CD4-positive, alpha-beta T cell (primary cell): ENCODE measurements at regions not wholly inside any gene's neighbourhood (a gene's known extent, or its start where the extent isn't known, plus 50 kb on each side); places are given as distances from the start of the nearest gene placed in this dataset.
"Not testable (repeated sequence)": the region's sequence is repeated elsewhere in the genome, so short reads cannot be mapped to it uniquely, and the experiment has no call there.

Experiments used
- ATAC-seq: fragments of 200-7000 bp; cut with Tn5 transposase; one replicate; pipeline ENCODE4 v1.10.0; 2022; ENCODE audit warnings: mild to moderate bottlenecking; ENCODE audit not compliant: poor library complexity
- CTCF ChIA-PET: fragments of 350-600 bp; sonication (Branson Sonifier 250); formaldehyde crosslinking; loops from one replicate; lab custom pipeline; 2021; ENCODE audit warnings: antibody characterized with exemption, inconsistent platforms; lab: Charles Lee
- POLR2A ChIA-PET: fragments of 350-600 bp; sonication (Branson Sonifier 250); formaldehyde crosslinking; loops from one replicate; lab custom pipeline; 2021; ENCODE audit warnings: antibody characterized with exemption, inconsistent platforms; lab: Charles Lee
- DNase-seq, 14 experiments: peaks; one replicate each; pipeline ENCODE4 v3.0.0-alpha.2; 2013 to 2020; ENCODE audit warnings: mixed read lengths in 2 of 14
- H3K27ac ChIP-seq, 2 donors: one replicate each; pipeline versions ENCODE4 v1.5.1 to v1.7.0; 2013; ENCODE audit warnings: low read length in 2 of 2, low read depth in 1 of 2, mild to moderate bottlenecking in 1 of 2
- H3K27me3 ChIP-seq, 2 experiments: 1 replicate in 1 of 2; 2 replicates in 1 of 2; pipeline versions ENCODE4 v1.6.1 to v1.7.0; 2013; ENCODE audit warnings: low read length in 2 of 2, control low read depth in 1 of 2, mild to moderate bottlenecking in 1 of 2, moderate library complexity in 1 of 2; ENCODE audit not compliant: insufficient read depth in 2 of 2, control insufficient read depth in 1 of 2
- H3K36me3 ChIP-seq: one replicate; pipeline ENCODE4 v1.6.1; 2013; ENCODE audit warnings: low read length, control low read depth; ENCODE audit not compliant: insufficient read depth
- H3K4me1 ChIP-seq: one replicate; pipeline ENCODE4 v1.6.1; 2013; ENCODE audit warnings: low read length, control low read depth; ENCODE audit not compliant: insufficient read depth
- H3K4me3 ChIP-seq: one replicate; pipeline ENCODE4 v1.5.1; 2013; ENCODE audit warnings: mild to moderate bottlenecking, low read length, moderate library complexity
- H3K9me3 ChIP-seq, 2 experiments: 1 replicate in 1 of 2; 2 replicates in 1 of 2; pipeline versions ENCODE4 v1.6.1 to v1.7.0; 2013; ENCODE audit warnings: low read length in 2 of 2, mild to moderate bottlenecking in 2 of 2, control low read depth in 1 of 2, moderate library complexity in 1 of 2; ENCODE audit not compliant: control insufficient read depth in 1 of 2, insufficient read depth in 1 of 2
- H3K27ac Mint-ChIP-seq: one replicate; pipeline ENCODE4 v1.8.0; 2020; ENCODE audit warnings: mixed read lengths
- H3K27me3 Mint-ChIP-seq: one replicate; pipeline ENCODE4 v1.8.0; 2021; ENCODE audit warnings: mixed read lengths
- H3K36me3 Mint-ChIP-seq: one replicate; pipeline ENCODE4 v1.8.0; 2021; ENCODE audit warnings: low read depth, mixed read lengths
- H3K4me1 Mint-ChIP-seq: one replicate; pipeline ENCODE4 v1.8.0; 2021; ENCODE audit warnings: low read depth, mixed read lengths
- H3K4me3 Mint-ChIP-seq: one replicate; pipeline ENCODE4 v1.8.0; 2020; ENCODE audit warnings: mild to moderate bottlenecking, mixed read lengths
- H3K9me3 Mint-ChIP-seq: one replicate; pipeline ENCODE4 v1.8.0; 2020; ENCODE audit warnings: mixed read lengths
- intact Hi-C, 2 experiments: fragments of 100-400 bp; cut with DNase I in 1 of 2; cut with micrococcal nuclease in 1 of 2; formaldehyde crosslinking; loops; one replicate each; pipeline versions ENCODE4 v1.15.1 to v1.9.0; 2023 to 2025; cut with DNase I, micrococcal nuclease
- TF ChIP-seq, protein P1 (sequence below): fragments of 200-600 bp; IDR thresholded peaks from one replicate; pipeline ENCODE4 v1.8.0; 2022; ENCODE audit warnings: antibody characterized with exemption, mild to moderate bottlenecking

DNA sequence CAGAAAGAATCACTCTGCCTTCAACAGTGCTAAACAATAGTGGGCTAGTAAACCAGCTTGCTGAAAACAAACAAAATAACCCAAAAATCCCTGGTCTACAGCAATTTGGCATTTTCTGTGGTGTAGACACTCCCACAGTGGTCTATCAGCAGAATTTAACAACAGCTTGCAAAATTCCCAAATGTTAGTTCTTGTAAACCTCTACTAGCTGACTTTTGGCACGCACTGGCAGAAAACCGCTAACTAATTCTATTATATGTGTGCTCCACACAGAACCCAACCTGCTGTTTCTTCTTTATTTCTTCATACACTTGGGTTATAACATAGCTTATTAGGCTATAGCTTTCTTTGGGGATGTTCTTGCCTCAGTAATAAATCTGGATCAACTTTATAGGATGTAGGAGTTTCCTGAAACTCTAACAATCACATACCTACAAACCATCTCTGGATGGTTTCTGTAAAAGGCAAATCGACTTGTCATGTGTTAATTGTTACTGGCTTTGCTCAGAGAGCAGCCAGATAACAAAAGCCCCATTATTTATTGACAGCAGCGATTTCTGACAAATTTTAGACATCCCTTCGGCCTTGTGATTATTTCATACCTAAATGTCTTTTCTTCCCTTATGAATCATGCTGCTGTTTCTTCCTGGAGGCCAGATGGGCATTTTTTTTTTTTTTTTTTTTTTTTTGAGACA, 82.7 kb upstream of the NAA35 start:
- H3K4me1 Mint-ChIP-seq = no peaks in the 10 kb centered on the region
- intact Hi-C loops = no loop called here
- peaks cover 0 to 3% of the 10 kb centered on the region in 2 experiments for H3K9me3 ChIP-seq
- no peak overlapping the region for H3K27ac ChIP-seq
- H3K4me3 ChIP-seq = no peak overlapping the region
- TF ChIP-seq, protein P1, sequence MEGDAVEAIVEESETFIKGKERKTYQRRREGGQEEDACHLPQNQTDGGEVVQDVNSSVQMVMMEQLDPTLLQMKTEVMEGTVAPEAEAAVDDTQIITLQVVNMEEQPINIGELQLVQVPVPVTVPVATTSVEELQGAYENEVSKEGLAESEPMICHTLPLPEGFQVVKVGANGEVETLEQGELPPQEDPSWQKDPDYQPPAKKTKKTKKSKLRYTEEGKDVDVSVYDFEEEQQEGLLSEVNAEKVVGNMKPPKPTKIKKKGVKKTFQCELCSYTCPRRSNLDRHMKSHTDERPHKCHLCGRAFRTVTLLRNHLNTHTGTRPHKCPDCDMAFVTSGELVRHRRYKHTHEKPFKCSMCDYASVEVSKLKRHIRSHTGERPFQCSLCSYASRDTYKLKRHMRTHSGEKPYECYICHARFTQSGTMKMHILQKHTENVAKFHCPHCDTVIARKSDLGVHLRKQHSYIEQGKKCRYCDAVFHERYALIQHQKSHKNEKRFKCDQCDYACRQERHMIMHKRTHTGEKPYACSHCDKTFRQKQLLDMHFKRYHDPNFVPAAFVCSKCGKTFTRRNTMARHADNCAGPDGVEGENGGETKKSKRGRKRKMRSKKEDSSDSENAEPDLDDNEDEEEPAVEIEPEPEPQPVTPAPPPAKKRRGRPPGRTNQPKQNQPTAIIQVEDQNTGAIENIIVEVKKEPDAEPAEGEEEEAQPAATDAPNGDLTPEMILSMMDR = no peak
- CTCF ChIA-PET = no interaction called here
- H3K4me1 ChIP-seq = no peaks in the 10 kb centered on the region
- POLR2A ChIA-PET = interaction anchor here (0.5 kb wide), 1 partner anchor 565 kb away, joined by 3 read pairs; no protein-coding TSS in a partner anchor
- peaks cover 49% of the 10 kb centered on the region for H3K36me3 Mint-ChIP-seq
- H3K27me3 ChIP-seq = no peaks in the 10 kb centered on the region
- H3K27me3 Mint-ChIP-seq = no peaks in the 10 kb centered on the region
- H3K27ac Mint-ChIP-seq = no peak overlapping the region
- no peak for ATAC-seq
- no peak for DNase-seq
- H3K9me3 Mint-ChIP-seq = peaks cover 3% of the 10 kb centered on the region
- no peak overlapping the region for H3K4me3 Mint-ChIP-seq
- no peaks in the 10 kb centered on the region for H3K36me3 ChIP-seq

DNA sequence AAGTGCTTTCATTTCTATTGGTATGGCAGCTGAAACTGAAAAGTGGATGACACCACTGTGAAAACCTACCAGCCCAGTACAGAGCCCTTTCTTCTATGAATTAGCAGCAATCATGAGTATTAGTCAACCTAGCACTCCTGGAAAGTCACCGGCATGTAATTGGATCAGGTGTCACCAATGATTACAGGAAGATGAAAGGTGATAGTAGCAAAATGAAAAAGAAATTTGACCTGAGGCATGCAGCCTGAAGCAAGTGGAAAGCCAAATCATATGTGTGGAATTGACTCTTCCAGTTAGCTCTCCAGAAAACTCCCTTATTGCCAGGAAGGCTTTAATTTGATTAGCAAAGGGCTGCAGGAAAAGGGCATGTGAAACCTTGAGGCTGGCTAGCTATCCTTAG, 81.2 kb upstream of the NAA35 start:
- no peak for ATAC-seq

DNA sequence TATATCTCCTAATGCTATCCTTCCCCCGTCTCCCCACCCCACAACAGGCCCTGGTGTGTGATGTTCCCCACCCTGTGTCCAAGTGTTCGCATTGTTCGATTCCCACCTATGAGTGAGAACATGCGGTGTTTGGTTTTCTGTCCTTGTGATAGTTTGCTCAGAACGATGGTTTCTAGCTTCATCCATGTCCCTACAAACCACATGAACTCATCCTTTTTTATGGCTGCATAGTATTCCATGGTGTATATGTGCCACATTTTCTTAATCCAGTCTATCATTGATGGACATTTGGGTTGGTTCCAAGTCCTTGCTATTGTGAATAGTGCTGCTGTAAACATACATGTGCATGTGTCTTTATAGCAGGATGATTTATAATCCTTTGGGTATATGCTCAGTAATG, 79.1 kb upstream of the NAA35 start:
- H3K9me3 ChIP-seq, CTCF ChIA-PET, H3K27me3 ChIP-seq, POLR2A ChIA-PET, H3K27ac ChIP-seq, H3K4me3 ChIP-seq, H3K9me3 Mint-ChIP-seq, intact Hi-C loops, H3K27me3 Mint-ChIP-seq, H3K4me1 ChIP-seq, H3K4me3 Mint-ChIP-seq, H3K4me1 Mint-ChIP-seq, DNase-seq, H3K36me3 ChIP-seq, H3K27ac Mint-ChIP-seq, ATAC-seq: not testable (repeated sequence)
- peaks cover 45% of the 10 kb centered on the region for H3K36me3 Mint-ChIP-seq

More for the DNA sequence above, 81.2 kb upstream of the NAA35 start:
- no peak overlapping the region for H3K4me3 Mint-ChIP-seq
- intact Hi-C loops = no loop called here
- no peak for DNase-seq
- TF ChIP-seq, protein P1 = no peak
- peaks cover 0 to 2% of the 10 kb centered on the region in 2 experiments for H3K27me3 ChIP-seq
- peaks cover 7% of the 10 kb centered on the region for H3K9me3 Mint-ChIP-seq
- H3K4me1 Mint-ChIP-seq = no peaks in the 10 kb centered on the region
- no peaks in the 10 kb centered on the region for H3K27me3 Mint-ChIP-seq
- H3K36me3 ChIP-seq = no peaks in the 10 kb centered on the region
- ChIA-PET POLR2A (interaction anchor here (0.8 kb wide), 1 partner anchor 394 kb away, joined by 3 read pairs; no protein-coding TSS in a partner anchor), CTCF (interaction anchor here (1.4 kb wide), 1 partner anchor 54 kb away, joined by 4 read pairs; no protein-coding TSS in a partner anchor)
- no peak overlapping the region for H3K27ac ChIP-seq
- no peak overlapping the region for H3K27ac Mint-ChIP-seq
- H3K4me1 ChIP-seq = no peaks in the 10 kb centered on the region
- H3K9me3 ChIP-seq = peaks cover 0 to 7% of the 10 kb centered on the region in 2 experiments
- no peak overlapping the region for H3K4me3 ChIP-seq
- H3K36me3 Mint-ChIP-seq = peaks cover 50% of the 10 kb centered on the region
